HG03342 (cell line): ENCODE measurements at regions not wholly inside any gene's neighbourhood (a gene's known extent, or its start where the extent isn't known, plus 50 kb on each side); places are given as distances from the start of the nearest gene placed in this dataset.

ENCODE experiments used
- ATAC-seq: cut with Tn5 transposase; IDR thresholded peaks from one replicate; pipeline ENCODE4 v1.9.1; 2021; ENCODE audit warnings: mild to moderate bottlenecking, moderate library complexity; ENCODE audit not compliant: unreplicated experiment

DNA sequence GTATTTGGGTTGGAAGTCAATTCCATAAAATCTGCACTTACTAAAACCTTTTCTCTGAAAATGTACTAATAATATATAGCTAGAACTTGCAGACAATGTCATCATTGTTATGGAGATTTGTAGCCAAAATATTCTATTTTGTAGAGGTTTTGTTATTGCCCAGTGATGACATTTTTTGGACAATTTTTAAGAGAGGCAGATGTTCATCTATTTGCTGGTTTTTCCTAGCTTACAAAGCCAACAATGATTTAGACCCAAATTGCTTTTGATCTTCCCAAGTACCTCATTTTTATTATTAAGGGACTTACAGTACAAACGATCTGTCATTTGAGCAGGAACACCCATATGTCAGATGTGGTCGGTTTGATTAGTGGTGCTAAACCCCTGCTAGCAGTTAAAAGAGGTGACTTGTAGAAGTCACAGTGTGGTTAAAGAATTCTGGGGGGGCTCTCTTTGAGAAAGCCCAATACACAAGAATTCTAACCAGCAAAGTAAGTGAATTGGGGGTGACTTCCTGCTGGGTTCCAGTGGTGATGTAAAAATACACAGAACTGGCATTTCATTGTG, 136.2 kb downstream of the KIT start:
- no peak for ATAC-seq
